ENCODE measurements at regions not wholly inside any gene's neighbourhood (a gene's known extent, or its start where the extent isn't known, plus 50 kb on each side); places are given as distances from the start of the nearest gene placed in this dataset.

DNA sequence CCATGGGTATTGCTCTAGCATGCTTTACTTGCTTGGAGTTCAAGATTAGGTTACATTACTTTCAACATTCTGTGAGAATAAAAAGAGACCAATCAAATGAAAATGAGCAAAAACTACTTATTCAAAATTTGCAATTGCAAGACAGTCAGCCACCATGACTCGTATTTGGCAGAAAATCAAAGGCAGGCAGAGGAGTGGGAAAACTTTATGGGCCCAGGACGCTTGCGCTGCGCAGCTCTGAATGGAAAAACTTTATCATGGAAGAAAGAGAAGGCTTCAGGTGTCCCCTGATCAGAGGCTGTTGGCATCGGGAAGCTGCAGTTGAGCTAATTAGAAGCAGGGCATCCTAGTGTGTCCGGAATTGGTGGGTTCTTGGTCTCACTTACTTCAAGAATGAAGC is 250.6 kb downstream of the USP46 start:
- TF ChIP-seq, protein P1, sequence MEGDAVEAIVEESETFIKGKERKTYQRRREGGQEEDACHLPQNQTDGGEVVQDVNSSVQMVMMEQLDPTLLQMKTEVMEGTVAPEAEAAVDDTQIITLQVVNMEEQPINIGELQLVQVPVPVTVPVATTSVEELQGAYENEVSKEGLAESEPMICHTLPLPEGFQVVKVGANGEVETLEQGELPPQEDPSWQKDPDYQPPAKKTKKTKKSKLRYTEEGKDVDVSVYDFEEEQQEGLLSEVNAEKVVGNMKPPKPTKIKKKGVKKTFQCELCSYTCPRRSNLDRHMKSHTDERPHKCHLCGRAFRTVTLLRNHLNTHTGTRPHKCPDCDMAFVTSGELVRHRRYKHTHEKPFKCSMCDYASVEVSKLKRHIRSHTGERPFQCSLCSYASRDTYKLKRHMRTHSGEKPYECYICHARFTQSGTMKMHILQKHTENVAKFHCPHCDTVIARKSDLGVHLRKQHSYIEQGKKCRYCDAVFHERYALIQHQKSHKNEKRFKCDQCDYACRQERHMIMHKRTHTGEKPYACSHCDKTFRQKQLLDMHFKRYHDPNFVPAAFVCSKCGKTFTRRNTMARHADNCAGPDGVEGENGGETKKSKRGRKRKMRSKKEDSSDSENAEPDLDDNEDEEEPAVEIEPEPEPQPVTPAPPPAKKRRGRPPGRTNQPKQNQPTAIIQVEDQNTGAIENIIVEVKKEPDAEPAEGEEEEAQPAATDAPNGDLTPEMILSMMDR (conservative IDR thresholded peaks at IDR 0.05): no peak
- TF ChIP-seq EZH2 (IDR thresholded peaks at IDR 0.05; ENCODE audit: low read depth): no peak

Measured in PC-9 (cell line).